B cell (primary cell): ENCODE measurements at regions not wholly inside any gene's neighbourhood (a gene's known extent, or its start where the extent isn't known, plus 50 kb on each side); places are given as distances from the start of the nearest gene placed in this dataset.

ENCODE experiments used
- EZH2 ChIP-seq: IDR thresholded peaks from 2 replicates; pipeline ENCODE4 v1.6.1; 2012; ENCODE audit warnings: borderline replicate concordance, low read depth, mild to moderate bottlenecking, moderate library complexity, low read length; ENCODE audit not compliant: insufficient read depth, poor library complexity, severe bottlenecking
- TF ChIP-seq, protein P1 (sequence below): fragments of 200-600 bp; IDR thresholded peaks from one replicate; pipeline ENCODE4 v1.8.0; 2022; ENCODE audit warnings: antibody characterized with exemption, mild to moderate bottlenecking

DNA sequence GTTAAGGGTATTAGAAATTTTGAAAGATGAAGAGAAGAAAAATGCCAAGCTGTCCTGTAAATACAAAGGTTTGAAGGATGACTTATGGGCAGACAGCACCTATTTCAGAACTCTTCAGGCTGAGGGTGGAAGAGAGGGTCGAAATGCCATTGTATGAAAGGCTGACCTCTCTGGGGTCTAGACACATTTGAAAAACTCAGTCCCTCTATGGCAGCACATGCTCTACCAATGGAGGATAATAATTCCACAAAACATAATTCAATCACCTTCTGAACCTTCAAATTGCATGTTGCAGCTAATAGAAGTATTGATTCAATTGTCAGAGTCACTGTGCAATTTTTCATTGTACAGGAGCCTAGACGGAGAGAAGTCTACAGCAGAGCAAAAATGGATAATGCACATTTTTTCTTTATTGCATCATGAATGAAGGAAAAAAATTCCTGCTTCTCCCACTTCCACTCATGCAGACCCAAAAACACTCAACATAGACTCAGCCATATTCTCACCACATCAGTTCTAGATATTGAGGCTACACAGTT is 569.1 kb downstream of the TBL1XR1 start:
- TF ChIP-seq, protein P1, sequence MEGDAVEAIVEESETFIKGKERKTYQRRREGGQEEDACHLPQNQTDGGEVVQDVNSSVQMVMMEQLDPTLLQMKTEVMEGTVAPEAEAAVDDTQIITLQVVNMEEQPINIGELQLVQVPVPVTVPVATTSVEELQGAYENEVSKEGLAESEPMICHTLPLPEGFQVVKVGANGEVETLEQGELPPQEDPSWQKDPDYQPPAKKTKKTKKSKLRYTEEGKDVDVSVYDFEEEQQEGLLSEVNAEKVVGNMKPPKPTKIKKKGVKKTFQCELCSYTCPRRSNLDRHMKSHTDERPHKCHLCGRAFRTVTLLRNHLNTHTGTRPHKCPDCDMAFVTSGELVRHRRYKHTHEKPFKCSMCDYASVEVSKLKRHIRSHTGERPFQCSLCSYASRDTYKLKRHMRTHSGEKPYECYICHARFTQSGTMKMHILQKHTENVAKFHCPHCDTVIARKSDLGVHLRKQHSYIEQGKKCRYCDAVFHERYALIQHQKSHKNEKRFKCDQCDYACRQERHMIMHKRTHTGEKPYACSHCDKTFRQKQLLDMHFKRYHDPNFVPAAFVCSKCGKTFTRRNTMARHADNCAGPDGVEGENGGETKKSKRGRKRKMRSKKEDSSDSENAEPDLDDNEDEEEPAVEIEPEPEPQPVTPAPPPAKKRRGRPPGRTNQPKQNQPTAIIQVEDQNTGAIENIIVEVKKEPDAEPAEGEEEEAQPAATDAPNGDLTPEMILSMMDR: no peak
- no peak for TF ChIP-seq EZH2
